Fibroblast of lung (primary cell): ENCODE measurements at regions not wholly inside any gene's neighbourhood (a gene's known extent, or its start where the extent isn't known, plus 50 kb on each side); places are given as distances from the start of the nearest gene placed in this dataset.

ENCODE experiments used
- DNase-seq, 2 donors: peaks; one replicate each; pipeline versions ENCODE4 v3.0.0 to v3.0.0-alpha.2; 2010; ENCODE audit warnings: low read depth in 2 of 2
- H2AFZ ChIP-seq: 2 replicates; pipeline ENCODE4 v1.5.1; 2012; ENCODE audit warnings: low read length, control low read depth, inconsistent platforms
- H3K27ac ChIP-seq: 2 replicates; pipeline ENCODE4 v1.5.1; 2011; ENCODE audit warnings: low read length, control low read depth; ENCODE audit not compliant: insufficient read depth
- H3K27me3 ChIP-seq: 2 replicates; pipeline ENCODE4 v1.5.1; 2011; ENCODE audit warnings: mild to moderate bottlenecking, low read length; ENCODE audit not compliant: control insufficient read depth, insufficient read depth
- H3K36me3 ChIP-seq: 2 replicates; pipeline ENCODE4 v1.5.1; 2011; ENCODE audit warnings: low read length; ENCODE audit not compliant: control insufficient read depth, insufficient read depth
- H3K4me1 ChIP-seq: 2 replicates; pipeline ENCODE4 v1.5.1; 2011; ENCODE audit warnings: low read length; ENCODE audit not compliant: control insufficient read depth, insufficient read depth; ENCODE audit errors: extremely low read depth
- H3K4me2 ChIP-seq: 2 replicates; pipeline ENCODE4 v1.5.1; 2011; ENCODE audit warnings: low read length, control low read depth; ENCODE audit not compliant: insufficient read depth; ENCODE audit errors: extremely low read depth
- H3K4me3 ChIP-seq, 4 experiments: fragments of 200-600 bp in 1 of 4; sonication (generic) in 1 of 4; replicated peaks in 1 of 4; 2 replicates each; pipeline ENCODE4 v1.5.1; 2011 to 2016; ENCODE audit warnings: low read length in 4 of 4, low read depth in 3 of 4, mild to moderate bottlenecking in 3 of 4, control low read depth in 2 of 4, inconsistent platforms in 1 of 4, mixed read lengths in 1 of 4; ENCODE audit not compliant: insufficient read depth in 1 of 4; ENCODE audit errors: control extremely low read depth in 1 of 4
- H3K79me2 ChIP-seq: 2 replicates; pipeline ENCODE4 v1.5.1; 2012; ENCODE audit warnings: mild to moderate bottlenecking, low read length, inconsistent platforms; ENCODE audit not compliant: control insufficient read depth, insufficient read depth
- H3K9ac ChIP-seq: 2 replicates; pipeline ENCODE4 v1.5.1; 2011; ENCODE audit warnings: mild to moderate bottlenecking, low read length, control low read depth; ENCODE audit not compliant: insufficient read depth
- H3K9me3 ChIP-seq: 2 replicates; pipeline ENCODE4 v1.5.1; 2012; ENCODE audit warnings: low read depth, low read length; ENCODE audit not compliant: control insufficient read depth, insufficient read depth
- H4K20me1 ChIP-seq: 2 replicates; pipeline ENCODE4 v1.5.1; 2011; ENCODE audit warnings: low read length; ENCODE audit not compliant: control insufficient read depth, insufficient read depth; ENCODE audit errors: extremely low read depth
- EZH2 ChIP-seq: IDR thresholded peaks from 2 replicates; pipeline ENCODE4 v1.5.1; 2012; ENCODE audit warnings: low read length, control low read depth, mild to moderate bottlenecking; ENCODE audit errors: missing control alignments
- TF ChIP-seq, protein P1 (sequence below), 2 donors: IDR thresholded peaks in 1 of 2; conservative IDR thresholded peaks in 1 of 2; 1 replicate in 1 of 2; 2 replicates in 1 of 2; pipeline ENCODE4 v1.5.1; 2011 to 2012; ENCODE audit warnings: low read length in 2 of 2, control low read depth in 1 of 2, inconsistent platforms in 1 of 2, low read depth in 1 of 2, mild to moderate bottlenecking in 1 of 2

DNA sequence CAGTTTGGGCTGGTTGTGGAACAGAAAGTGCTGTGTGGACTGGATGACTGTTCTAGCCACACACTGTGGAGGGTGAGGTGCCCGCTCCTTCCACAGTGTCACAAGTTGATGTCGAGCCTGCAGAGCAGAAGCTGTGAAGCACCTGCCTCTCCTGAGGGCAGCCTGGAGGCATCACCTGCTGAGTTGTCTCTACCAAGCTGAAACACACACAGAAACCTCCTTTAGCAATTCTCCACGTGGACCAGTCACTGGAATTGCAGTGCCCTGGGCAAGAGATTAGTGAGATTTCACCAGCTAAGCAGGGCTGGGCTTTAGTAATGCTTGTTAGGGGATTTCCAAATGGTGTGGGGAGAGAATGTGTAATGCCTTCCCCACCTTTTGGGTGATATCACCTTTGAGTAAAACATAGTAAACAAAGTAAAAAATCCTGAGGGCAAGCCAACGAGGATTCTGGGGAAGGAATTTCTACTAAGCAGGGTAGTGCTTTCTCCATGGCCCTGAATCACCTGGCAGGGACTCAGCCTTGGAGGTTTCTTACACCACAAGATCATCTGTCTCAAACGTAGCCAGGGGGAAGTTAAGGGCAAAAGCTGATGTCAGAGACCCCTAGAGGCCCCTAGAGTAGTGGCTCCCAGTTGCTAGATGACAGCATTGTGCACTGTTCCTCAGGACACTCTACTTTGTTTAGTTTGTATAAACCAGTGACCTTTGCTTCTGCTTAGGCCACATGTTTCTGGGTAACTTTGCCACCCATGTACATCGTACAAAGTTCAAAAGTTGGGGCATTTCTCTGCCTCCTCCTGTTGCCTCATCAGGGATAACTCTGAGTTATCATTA lies 233.1 kb upstream of the IGFBP3 start:
- Histone ChIP-seq H3K36me3 (no peaks in the 10 kb centered on the region), H2AFZ (no peak overlapping the region), H3K9me3 (no peaks in the 10 kb centered on the region), H3K4me1 (no peaks in the 10 kb centered on the region), H4K20me1 (no peaks in the 10 kb centered on the region), H3K27me3 (no peaks in the 10 kb centered on the region), H3K4me2 (no peak overlapping the region), H3K79me2 (no peaks in the 10 kb centered on the region), H3K9ac (no peak overlapping the region), H3K27ac (no peak overlapping the region), H3K4me3 (no peak overlapping the region)
- no peak for TF ChIP-seq EZH2
- peak in 1 of 2 donors; percentile 64 for DNase-seq

GRCh38 chr7:46153583-46153950 lies 232.5 kb upstream of the IGFBP3 start:
- H3K36me3 ChIP-seq, result no peaks in the 10 kb centered on the region
- no peaks in the 10 kb centered on the region for H4K20me1 ChIP-seq
- no peak for DNase-seq
- no peak overlapping the region for H3K4me3 ChIP-seq
- no peak overlapping the region for H3K4me2 ChIP-seq
- TF ChIP-seq, protein P1, sequence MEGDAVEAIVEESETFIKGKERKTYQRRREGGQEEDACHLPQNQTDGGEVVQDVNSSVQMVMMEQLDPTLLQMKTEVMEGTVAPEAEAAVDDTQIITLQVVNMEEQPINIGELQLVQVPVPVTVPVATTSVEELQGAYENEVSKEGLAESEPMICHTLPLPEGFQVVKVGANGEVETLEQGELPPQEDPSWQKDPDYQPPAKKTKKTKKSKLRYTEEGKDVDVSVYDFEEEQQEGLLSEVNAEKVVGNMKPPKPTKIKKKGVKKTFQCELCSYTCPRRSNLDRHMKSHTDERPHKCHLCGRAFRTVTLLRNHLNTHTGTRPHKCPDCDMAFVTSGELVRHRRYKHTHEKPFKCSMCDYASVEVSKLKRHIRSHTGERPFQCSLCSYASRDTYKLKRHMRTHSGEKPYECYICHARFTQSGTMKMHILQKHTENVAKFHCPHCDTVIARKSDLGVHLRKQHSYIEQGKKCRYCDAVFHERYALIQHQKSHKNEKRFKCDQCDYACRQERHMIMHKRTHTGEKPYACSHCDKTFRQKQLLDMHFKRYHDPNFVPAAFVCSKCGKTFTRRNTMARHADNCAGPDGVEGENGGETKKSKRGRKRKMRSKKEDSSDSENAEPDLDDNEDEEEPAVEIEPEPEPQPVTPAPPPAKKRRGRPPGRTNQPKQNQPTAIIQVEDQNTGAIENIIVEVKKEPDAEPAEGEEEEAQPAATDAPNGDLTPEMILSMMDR (conservative IDR thresholded peaks at IDR 0.05 in 1 of 2, IDR thresholded peaks at IDR 0.05 in 1 of 2; ENCODE audit: low read depth in 1 of 2, low read length in 2 of 2), result no peak
- TF ChIP-seq EZH2, result no peak
- H3K27ac ChIP-seq, result no peak overlapping the region
- H3K9me3 ChIP-seq, result no peaks in the 10 kb centered on the region
- no peak overlapping the region for H2AFZ ChIP-seq
- H3K27me3 ChIP-seq, result no peaks in the 10 kb centered on the region
- no peak overlapping the region for H3K9ac ChIP-seq
- H3K79me2 ChIP-seq, result no peaks in the 10 kb centered on the region
- H3K4me1 ChIP-seq, result no peaks in the 10 kb centered on the region

- H3K9me3 ChIP-seq, result no peaks in the 10 kb centered on the region
- no peak overlapping the region for H3K4me3 ChIP-seq
- no peak overlapping the region for H3K4me2 ChIP-seq
- H3K27ac ChIP-seq, result no peak overlapping the region
- H2AFZ ChIP-seq, result no peak overlapping the region
- TF ChIP-seq EZH2, result no peak
- no peaks in the 10 kb centered on the region for H3K4me1 ChIP-seq
- H3K9ac ChIP-seq, result no peak overlapping the region
- H4K20me1 ChIP-seq, result no peaks in the 10 kb centered on the region
- H3K36me3 ChIP-seq, result no peaks in the 10 kb centered on the region
- no peaks in the 10 kb centered on the region for H3K27me3 ChIP-seq
- H3K79me2 ChIP-seq, result no peaks in the 10 kb centered on the region
- no peak for DNase-seq
Measured at GRCh38 chr7:46152696-46153095, 231.6 kb upstream of the IGFBP3 start.

DNA sequence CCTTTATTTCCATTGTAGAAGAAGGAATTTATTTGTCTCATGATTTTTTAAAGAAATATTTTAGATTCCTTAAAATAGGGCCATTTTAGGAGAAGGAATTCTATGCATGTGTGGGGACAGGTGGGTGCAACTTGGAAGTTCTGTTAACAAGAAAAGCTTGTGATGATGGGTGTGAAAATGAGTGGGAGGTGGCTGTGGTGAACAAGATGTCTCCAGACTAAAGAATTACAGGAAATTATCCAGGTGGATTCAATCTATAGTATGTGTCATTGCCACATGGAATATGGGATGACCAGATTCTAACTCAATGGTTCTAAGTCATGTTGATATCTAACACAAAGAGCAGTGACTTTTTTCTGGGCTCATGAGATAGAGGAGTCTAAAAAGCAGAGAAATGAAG lies 229.6 kb upstream of the IGFBP3 start:
- Histone ChIP-seq H3K4me3 (no peak overlapping the region), H3K27ac (no peak overlapping the region), H3K9ac (no peak overlapping the region), H3K4me2 (no peak overlapping the region), H3K27me3 (no peaks in the 10 kb centered on the region), H3K79me2 (no peaks in the 10 kb centered on the region), H3K9me3 (no peaks in the 10 kb centered on the region), H3K36me3 (no peaks in the 10 kb centered on the region), H3K4me1 (peaks cover 9% of the 10 kb centered on the region), H2AFZ (no peak overlapping the region), H4K20me1 (no peaks in the 10 kb centered on the region)
- TF ChIP-seq, protein P1 (conservative IDR thresholded peaks at IDR 0.05 in 1 of 2, IDR thresholded peaks at IDR 0.05 in 1 of 2; ENCODE audit: low read depth in 1 of 2, low read length in 2 of 2), result no peak
- no peak for TF ChIP-seq EZH2
- DNase-seq, result peak in 1 of 2 donors; percentile 70
